Kidney capillary endothelial cell (primary cell): ENCODE measurements at regions not wholly inside any gene's neighbourhood (a gene's known extent, or its start where the extent isn't known, plus 50 kb on each side); places are given as distances from the start of the nearest gene placed in this dataset.

Experiments used
- DNase-seq: peaks from one replicate; pipeline ENCODE4 v3.0.0-alpha.2; 2018; ENCODE audit warnings: low spot score

GRCh38 chr18:34159691-34160185 is 65.0 kb downstream of the NOL4 start:
- DNase-seq: no peak

- no peak for DNase-seq
Observed at GRCh38 chr18:34158881-34159690, 65.6 kb downstream of the NOL4 start.

GRCh38 chr18:34153711-34154110 is 71.0 kb downstream of the NOL4 start:
- peak; percentile 2 for DNase-seq

GRCh38 chr18:34131006-34131405 is 93.7 kb downstream of the NOL4 start:
- DNase-seq: no peak

GRCh38 chr18:34128436-34128835 is 96.3 kb downstream of the NOL4 start:
- DNase-seq: no peak

- no peak for DNase-seq
Observed at GRCh38 chr18:34126121-34126520, 98.6 kb downstream of the NOL4 start.

- peak; percentile 57 for DNase-seq
Observed at GRCh38 chr18:34122724-34123334, 101.9 kb downstream of the NOL4 start.

- DNase-seq: no peak
Observed at GRCh38 chr18:34121200-34121721, 103.5 kb downstream of the NOL4 start.

GRCh38 chr18:34120294-34120693 is 104.4 kb downstream of the NOL4 start:
- no peak for DNase-seq

- no peak for DNase-seq
Observed at GRCh38 chr18:34117319-34117718, 107.4 kb downstream of the NOL4 start.

- DNase-seq: no peak
Observed at GRCh38 chr18:34115409-34116081, 109.2 kb downstream of the NOL4 start.

GRCh38 chr18:34114996-34115395 is 109.7 kb downstream of the NOL4 start:
- DNase-seq: no peak

GRCh38 chr18:34108206-34108605 is 116.5 kb downstream of the NOL4 start:
- DNase-seq: no peak

GRCh38 chr18:34098109-34098508 is 126.6 kb downstream of the NOL4 start:
- DNase-seq: no peak

- DNase-seq: no peak
Observed at GRCh38 chr18:34097312-34097711, 127.4 kb downstream of the NOL4 start.

- no peak for DNase-seq
Observed at GRCh38 chr18:34094148-34094547, 130.6 kb downstream of the NOL4 start.

- no peak for DNase-seq
Observed at GRCh38 chr18:34092796-34093195, 131.9 kb downstream of the NOL4 start.

GRCh38 chr18:34086370-34086769 is 138.3 kb downstream of the NOL4 start:
- no peak for DNase-seq

GRCh38 chr18:34085140-34085739 is 139.5 kb downstream of the NOL4 start:
- no peak for DNase-seq

GRCh38 chr18:34084635-34085034 is 140.1 kb downstream of the NOL4 start:
- no peak for DNase-seq

- DNase-seq: no peak
Observed at GRCh38 chr18:34083910-34084535, 140.7 kb downstream of the NOL4 start.

GRCh38 chr18:34077599-34077998 is 147.1 kb downstream of the NOL4 start:
- DNase-seq: no peak
